HEK293T (cell line): ENCODE measurements at regions not wholly inside any gene's neighbourhood (a gene's known extent, or its start where the extent isn't known, plus 50 kb on each side); places are given as distances from the start of the nearest gene placed in this dataset.
"Not testable (repeated sequence)": the region's sequence is repeated elsewhere in the genome, so short reads cannot be mapped to it uniquely, and the experiment has no call there.

ENCODE experiments used
- ARNT ChIP-seq: fragments of 450-650 bp; IDR thresholded peaks from 2 replicates; pipeline ENCODE4 v1.6.1; 2017; ENCODE audit warnings: mild to moderate bottlenecking
- BHLHE40 ChIP-seq: fragments of 450-650 bp; IDR thresholded peaks from 2 replicates; pipeline ENCODE4 v1.6.1; 2016; ENCODE audit warnings: mild to moderate bottlenecking, moderate library complexity, borderline replicate concordance
- ELF4 ChIP-seq: fragments of 450-650 bp; IDR thresholded peaks from 2 replicates; pipeline ENCODE4 v1.6.1; 2017; ENCODE audit warnings: antibody characterized with exemption
- FOXA1 ChIP-seq: fragments of 450-650 bp; IDR thresholded peaks from 2 replicates; pipeline ENCODE4 v1.6.1; 2016; ENCODE audit warnings: mild to moderate bottlenecking
- FOXK2 ChIP-seq: fragments of 450-650 bp; IDR thresholded peaks from 2 replicates; pipeline ENCODE4 v1.6.1; 2016; ENCODE audit warnings: mild to moderate bottlenecking
- FOXM1 ChIP-seq: fragments of 450-650 bp; IDR thresholded peaks from 2 replicates; pipeline ENCODE4 v1.6.1; 2017; ENCODE audit warnings: mild to moderate bottlenecking, borderline replicate concordance
- HDGF ChIP-seq: fragments of 450-650 bp; IDR thresholded peaks from 2 replicates; pipeline ENCODE4 v1.6.1; 2017; ENCODE audit warnings: antibody characterized with exemption, borderline replicate concordance
- L3MBTL2 ChIP-seq: fragments of 450-650 bp; conservative IDR thresholded peaks from 2 replicates; pipeline ENCODE4 v1.6.1; 2016; ENCODE audit warnings: mild to moderate bottlenecking
- LEF1 ChIP-seq: fragments of 450-650 bp; IDR thresholded peaks from 2 replicates; pipeline ENCODE4 v1.6.1; 2017; ENCODE audit warnings: mild to moderate bottlenecking, borderline replicate concordance
- NFRKB ChIP-seq: fragments of 450-650 bp; IDR thresholded peaks from 2 replicates; pipeline ENCODE4 v1.6.1; 2016; ENCODE audit warnings: mild to moderate bottlenecking, moderate library complexity
- SP1 ChIP-seq: fragments of 450-650 bp; IDR thresholded peaks from 2 replicates; pipeline ENCODE4 v1.6.1; 2017
- TARDBP ChIP-seq: fragments of 450-650 bp; IDR thresholded peaks from 2 replicates; pipeline ENCODE4 v1.6.1; 2016

DNA sequence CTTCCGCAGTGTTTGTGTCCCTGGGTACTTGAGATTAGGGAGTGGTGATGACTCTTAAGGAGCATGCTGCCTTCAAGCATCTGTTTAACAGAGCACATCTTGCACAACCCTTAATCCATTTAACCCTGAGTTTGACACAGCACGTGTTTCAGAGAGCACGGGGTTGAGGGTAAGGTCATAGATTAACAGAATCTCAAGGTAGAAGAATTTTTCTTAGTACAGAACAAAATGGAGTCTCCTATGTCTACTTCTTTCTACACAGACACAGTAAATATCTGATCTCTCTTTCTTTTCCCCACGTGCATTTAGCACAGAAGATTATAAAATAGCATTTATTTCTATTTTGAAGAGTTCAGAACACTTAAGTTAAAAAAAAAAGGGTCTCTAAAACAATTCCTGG is 63.8 kb upstream of the ANXA1 start:
- not testable (repeated sequence) for TF ChIP-seq BHLHE40, FOXA1, NFRKB, ELF4, FOXM1, SP1, TARDBP, L3MBTL2, FOXK2, ARNT, LEF1, HDGF
